ENCODE measurements at regions not wholly inside any gene's neighbourhood (a gene's known extent, or its start where the extent isn't known, plus 50 kb on each side); places are given as distances from the start of the nearest gene placed in this dataset.

DNA sequence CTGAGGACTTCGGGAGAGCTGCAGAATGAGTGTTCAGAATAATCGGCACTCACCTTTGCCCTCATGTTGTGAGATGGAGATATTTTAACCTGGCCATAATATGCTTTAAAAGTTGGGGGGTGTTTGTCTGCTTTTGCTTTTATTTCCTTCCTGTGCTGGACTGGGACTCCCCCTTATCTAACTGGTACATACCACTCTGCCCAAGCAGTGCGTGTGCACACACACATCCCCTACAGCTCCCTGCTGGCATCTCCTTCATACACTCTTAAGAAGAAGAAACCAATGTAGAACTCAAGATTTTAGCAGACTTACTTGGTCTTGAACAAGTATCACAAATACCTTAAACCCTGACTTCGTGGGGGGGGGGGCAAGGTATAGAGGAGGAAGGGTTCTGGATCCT, 146.2 kb upstream of the DMRT1 start:
- no peak for DNase-seq

DNA sequence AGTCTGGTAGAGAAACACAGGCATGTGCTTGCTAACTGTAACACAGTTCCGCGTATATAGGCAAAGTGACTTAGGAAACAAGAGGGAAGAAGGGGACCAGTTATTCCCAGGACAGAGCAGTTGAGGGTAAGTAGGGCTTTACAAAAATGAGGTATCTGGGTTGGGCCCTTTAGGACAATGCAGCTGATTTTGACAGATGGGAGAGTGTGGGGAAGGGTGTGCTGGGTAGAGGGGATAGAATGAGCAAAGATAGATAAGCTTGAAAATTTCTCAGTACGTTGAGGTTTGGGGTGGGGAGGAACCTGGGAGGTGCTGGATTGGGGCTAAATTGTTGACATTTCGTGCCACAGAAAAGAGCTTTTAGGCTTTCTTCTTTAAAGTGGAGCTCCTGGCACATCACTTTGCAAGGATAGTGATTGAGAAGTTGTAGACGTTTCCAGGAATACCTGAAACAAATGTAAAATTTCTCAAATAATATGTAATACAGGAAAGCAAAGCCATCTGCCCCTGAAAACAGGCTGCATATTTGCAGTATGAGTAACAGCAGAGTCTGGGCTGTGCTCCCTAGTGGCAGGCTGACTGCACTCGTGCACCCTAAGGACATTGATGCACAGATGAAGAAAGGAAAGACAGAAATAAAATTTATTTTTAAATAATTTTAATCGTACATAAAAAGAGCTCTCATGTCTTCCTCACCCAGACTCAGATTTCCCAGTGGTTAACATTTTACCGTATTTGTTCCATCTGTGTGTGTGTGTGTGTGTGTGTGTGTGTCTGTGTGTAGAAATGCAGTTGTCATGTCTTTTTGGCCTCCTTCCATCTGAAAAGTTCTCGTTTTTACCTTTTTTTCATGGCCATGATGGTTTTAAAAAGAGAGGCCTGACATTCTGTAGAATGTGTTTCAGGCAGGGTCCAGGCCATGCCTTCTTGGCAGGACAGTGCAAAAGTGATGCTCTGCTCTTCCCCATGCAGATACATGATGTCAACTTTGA, 144.9 kb upstream of the DMRT1 start:
- no peak for DNase-seq

DNA sequence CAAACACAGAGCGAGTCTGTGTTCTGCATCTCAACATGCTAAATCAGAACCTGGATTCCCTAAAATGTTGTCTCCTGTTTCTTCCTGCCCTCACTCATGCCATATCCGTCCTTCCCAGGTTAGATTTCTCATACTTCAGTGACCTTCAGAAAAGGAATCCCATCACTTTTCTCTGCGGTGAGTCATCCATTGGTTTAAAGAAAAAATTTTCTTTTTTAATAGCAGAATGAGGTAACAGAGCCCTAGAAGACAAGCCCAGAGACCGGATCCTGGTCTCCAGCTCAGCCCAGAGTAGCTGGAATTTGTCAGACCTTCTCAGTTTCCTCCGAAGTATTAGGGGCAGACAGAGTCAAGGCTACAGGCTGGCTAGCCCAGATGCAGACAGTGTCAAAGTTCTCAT, 143.2 kb upstream of the DMRT1 start:
- no peak for DNase-seq

DNA sequence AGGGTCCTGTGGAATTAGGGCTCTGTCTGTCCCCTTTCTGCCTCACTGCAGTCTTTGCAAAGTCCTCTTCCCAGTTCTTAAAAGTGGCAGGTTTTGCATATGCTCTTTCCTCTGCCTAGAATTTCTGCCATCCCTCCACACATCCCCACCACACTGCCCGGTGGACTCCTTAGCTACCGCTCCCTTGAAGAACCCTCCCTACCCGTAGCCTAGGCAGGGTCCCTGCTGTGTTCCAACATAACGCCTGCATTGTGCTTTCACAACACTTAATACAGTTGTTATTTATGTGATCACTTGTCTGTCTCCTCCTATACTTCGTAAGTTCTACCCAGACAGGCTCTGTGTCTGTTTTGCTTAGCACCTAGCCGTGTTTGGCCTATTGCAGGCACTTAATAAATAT, 142.5 kb upstream of the DMRT1 start:
- DNase-seq: no peak

DNA sequence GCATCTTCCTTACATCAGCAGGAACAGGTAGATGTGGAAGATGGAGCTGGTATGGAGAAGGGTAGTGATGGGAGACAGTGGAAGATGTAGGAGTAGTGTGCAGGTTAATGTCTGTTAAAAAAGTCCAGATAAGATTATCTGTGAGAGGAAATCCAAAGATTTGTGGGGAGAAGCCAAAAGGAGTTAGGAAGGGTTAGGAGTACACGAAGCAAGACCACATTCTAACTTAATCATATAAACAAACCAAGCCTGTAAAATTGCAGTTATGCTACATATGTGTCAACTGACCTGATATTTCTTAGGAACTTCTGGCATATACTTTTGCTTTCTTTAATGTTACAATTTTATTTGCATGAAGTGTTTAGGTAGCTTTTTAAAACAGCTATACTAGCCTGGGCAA, 142.1 kb upstream of the DMRT1 start:
- no peak for DNase-seq

DNA sequence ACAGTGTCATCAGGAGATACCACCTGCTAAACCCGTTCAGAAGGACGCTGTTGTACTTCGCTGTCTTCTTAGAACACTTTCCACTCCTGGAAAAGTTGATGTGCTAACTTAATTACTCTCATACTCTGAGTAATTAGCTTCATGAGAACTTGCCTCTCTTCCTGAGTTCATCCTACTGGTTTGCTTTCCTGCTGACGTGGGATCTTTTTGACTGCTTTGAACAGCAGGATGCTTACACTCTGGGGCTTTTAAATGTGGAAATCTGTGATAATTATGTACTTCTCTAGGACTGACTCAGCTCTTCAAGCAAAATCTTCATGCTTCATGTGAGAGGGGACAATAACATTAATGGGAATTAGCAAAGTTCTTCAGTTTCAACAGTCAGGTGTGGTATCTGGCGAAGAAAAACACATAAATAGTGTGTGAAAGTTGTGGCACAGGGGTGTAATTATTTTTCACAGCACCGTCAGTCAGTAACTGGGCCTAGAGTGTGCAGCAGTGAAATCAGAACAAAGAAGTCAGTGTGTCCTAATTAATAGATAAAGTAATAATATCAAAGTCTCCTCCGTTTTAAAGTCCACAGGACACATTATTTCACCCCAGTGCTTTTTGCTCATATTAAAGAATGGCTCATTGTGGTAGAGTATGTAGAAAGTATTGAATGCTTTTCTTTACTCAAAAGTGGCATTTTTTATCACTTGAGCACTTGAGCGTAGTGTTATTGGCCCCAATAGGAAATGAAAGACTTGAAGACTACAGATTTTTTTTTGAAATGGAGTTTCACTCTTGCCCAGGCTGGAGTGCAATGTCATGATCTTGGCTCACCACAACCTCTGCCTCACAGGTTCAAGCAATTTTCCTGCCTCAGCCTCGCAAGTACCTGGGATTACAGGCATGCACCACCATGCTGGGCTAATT, 140.9 kb upstream of the DMRT1 start:
- DNase-seq: no peak

DNA sequence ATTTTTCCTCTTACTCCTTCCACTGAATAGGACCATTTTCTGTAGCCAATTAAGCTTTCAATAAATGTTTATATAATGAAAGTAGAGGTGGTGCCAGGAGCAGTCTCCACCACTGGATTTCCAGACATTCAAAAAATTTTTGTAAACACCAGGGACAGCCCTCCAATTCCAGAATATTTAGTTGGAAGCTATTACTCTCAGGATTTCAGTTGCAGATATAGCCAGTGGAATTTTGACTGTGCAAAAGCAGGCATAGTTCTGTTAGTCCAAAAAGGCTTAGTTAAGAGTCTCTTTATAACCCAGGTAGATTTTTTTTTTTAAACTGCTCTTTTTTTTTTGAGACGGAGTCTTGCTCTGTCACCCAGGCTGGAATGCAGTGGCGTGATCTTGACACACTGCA, 138.1 kb upstream of the DMRT1 start:
- no peak for DNase-seq

DNA sequence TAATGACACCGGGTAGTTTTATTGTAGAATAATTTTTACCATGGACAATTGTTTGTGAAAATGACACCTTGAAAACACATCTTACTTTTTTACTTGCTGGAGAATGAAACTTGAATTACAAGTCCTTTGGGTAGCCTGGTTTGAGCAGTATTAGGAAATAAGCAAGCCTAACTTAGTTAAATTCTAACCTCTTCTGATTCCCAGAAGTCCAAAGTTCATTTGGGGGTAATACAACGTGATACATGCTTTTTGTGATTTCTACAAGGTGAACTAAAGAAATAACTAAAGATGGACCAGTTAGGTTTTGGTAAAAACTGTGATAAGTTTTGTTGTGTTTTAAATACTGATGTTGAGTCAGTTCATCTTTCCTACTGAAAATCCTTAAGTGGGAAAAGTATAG, 135.4 kb upstream of the DMRT1 start:
- DNase-seq: no peak

DNA sequence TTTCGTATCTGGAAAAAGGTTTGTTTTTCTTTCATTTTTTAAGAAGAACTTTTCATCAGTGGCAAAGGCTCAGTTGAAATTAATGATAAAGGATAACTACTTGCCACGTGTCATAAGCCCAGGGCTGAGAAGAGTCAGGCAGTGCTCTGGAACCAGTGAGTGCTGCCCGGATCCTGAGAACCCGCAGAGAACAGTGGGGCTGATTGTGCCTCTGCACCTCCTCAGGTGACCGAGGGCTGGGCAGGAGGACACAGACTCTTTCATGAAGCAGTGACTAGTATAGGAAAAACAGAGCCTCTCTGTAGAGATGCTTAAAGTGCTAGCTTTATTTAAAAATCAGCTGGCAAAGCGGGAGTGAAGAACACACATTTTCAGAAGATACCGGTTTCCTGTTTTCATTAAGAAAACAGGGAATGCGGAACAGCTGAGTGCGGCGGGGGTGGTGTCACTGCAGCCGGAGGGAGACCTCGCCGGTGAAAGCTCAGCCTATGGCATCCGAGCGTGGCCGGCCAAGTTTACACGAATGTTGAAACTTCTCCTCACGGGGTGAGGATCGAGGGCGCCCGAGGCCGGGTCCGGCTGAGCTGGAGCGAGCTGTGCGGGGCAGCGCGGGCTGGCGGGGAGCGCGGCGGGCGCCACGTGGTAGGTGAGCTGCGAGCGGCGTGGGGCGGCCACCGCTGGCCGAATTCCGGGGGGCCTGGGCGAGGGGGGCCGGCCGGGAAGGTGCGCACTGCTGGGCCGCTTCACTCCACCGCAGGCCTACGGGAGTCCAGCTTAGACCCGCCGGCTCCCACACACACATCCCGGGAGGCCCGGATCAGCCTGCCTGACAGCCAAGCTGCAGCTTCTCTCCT, 134.7 kb upstream of the DMRT1 start:
- peak; percentile 42 to 58 for DNase-seq

DNA sequence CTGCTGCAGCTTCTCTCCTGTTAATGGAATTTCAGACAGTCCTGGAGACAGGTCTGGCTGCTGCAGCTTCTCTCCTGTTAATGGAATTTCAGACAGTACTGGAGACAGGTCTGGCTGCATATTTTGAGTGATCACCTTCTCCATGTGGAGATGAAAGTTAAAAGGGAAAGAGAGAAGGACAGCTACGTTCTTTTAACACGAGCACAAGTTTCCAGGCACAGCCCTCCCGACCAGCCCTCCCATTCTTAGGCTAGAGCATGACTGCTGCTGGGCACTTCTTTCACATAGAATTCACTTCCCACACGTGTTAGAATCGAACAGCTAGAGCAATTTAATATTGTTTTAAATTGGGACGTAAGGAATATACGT, 133.3 kb upstream of the DMRT1 start:
- no peak for DNase-seq

DNA sequence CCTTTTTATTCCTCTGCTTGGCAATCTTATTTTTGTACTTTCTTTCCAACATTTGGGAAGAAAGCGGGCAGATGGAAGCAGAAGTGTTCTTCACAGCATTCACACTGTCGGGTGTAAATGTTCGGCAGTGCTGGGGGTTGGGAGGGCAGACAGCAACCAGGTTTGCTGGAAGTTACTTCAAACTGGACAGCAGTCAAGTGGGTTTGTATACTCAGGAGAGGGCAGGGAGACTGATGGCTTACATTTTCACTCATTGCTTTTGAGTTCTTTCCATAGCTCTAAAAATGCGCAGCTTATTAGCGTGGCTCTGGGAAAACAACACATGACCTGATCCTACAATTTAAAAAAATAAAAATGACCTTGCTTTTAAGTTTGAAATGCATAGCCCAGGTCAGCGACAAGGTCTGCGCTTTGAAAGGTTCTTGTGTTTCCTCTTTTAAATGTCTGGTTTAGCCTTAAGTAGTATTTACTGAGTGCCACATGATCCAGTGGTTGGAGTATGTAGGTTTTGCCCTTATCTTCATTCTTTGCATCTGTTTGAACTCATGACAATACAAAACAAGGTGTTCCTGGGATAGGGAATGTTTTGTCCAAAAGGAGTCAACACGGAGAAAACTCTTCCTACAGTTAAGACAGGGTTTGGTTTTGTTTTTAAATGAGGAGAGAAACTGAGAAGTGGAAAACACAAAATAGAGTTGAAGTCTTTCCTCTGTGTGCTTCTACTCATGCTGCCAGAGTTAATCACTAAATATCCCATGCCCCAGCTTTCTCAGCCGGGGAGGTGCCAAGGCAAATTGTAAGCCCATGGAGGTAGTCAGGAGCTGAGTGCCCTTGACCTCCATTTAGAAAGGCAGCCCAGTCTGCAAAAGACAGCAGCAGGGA, 132.7 kb upstream of the DMRT1 start:
- DNase-seq: no peak

DNA sequence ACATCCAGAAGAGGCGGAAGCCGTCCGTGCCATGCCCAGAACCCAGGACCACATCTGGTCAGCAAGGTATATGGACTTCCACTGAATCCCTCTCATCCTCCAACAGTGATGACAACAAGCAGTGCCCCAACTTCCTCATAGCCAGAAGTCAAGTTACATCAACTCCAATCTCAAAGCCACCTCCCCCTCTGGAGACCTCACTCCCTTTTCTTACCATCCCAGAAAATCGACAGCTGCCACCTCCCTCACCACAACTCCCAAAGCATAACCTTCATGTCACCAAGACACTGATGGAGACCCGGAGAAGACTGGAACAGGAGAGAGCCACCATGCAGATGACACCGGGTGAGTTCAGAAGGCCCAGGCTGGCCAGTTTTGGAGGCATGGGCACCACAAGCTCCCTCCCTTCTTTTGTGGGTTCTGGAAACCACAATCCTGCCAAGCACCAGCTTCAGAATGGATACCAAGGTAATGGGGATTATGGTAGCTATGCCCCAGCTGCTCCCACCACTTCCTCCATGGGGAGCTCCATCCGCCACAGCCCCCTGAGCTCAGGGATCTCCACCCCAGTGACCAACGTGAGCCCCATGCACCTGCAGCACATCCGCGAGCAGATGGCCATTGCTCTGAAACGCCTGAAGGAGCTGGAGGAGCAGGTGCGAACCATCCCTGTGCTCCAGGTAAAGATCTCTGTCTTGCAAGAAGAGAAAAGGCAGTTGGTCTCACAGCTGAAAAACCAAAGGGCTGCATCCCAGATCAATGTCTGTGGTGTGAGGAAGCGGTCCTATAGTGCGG, 130.3 kb upstream of the DMRT1 start:
- DNase-seq: no peak

DNA sequence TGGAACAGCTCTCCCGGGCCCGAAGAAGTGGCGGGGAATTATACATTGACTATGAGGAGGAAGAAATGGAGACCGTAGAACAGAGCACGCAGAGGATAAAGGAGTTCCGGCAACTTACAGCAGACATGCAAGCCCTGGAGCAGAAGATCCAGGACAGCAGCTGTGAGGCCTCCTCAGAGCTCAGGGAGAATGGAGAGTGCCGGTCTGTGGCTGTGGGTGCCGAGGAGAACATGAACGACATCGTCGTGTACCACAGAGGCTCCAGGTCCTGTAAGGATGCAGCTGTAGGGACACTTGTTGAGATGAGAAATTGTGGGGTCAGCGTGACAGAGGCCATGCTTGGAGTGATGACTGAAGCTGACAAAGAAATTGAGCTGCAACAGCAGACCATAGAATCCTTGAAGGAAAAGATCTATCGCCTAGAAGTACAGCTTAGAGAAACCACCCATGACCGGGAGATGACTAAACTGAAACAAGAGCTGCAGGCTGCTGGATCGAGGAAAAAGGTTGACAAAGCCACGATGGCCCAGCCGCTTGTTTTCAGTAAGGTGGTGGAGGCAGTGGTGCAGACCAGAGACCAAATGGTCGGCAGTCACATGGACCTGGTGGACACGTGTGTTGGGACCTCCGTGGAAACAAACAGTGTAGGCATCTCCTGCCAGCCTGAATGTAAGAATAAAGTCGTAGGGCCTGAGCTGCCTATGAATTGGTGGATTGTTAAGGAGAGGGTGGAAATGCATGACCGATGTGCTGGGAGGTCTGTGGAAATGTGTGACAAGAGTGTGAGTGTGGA, 129.5 kb upstream of the DMRT1 start:
- DNase-seq: no peak

DNA sequence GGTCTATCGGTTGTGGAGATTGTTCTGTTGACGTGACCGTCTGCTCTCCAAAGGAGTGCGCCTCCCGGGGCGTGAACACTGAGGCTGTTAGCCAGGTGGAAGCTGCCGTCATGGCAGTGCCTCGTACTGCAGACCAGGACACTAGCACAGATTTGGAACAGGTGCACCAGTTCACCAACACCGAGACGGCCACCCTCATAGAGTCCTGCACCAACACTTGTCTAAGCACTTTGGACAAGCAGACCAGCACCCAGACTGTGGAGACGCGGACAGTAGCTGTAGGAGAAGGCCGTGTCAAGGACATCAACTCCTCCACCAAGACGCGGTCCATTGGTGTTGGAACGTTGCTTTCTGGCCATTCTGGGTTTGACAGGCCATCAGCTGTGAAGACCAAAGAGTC, 128.9 kb upstream of the DMRT1 start:
- no peak for DNase-seq

DNA sequence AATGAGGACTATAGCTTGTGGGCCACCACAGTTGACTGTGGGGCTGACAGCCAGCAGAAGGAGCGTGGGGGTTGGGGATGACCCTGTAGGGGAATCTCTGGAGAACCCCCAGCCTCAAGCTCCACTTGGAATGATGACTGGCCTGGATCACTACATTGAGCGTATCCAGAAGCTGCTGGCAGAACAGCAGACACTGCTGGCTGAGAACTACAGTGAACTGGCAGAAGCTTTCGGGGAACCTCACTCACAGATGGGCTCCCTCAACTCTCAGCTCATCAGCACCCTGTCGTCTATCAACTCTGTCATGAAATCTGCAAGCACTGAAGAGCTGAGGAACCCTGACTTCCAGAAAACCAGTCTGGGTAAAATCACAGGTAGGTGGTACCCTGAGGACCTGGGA, 128.4 kb upstream of the DMRT1 start:
- DNase-seq: no peak

DNA sequence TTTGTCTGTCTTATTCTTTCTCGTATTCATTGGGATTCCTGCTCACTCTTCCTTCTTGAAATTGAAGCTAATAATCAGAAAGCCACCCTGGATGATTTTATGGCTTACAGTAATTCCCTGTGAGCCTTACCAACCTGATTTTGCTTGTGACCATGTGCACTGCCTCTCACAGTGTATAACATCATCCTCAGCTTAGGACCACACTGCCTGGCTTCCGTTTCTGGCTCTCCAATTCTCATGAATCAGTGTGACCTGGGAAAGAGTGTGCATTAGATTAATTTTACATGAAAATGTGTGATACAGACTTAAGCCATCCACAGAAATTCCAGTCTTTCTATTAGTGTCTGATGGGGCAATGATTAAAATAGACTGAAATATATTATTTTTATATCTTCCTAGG, 126.8 kb upstream of the DMRT1 start:
- DNase-seq: no peak

DNA sequence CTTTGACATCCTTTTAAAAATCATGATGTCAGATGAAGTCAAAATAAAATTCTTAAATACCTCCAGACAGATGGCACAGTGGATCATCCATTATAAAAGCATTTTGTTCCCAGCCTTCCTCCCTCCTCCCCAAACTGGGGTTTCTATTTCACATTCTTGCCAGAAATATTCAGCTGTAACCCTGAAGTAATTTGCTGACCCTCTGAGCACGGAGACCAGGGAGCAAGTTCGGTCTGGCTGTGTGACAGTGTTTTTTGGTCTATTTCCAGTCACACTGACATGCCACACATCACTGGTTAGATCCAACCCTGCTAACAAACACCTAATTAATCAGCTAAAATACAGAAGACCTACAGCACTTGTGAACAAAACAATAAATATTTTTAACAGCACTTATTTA, 126.2 kb upstream of the DMRT1 start:
- no peak for DNase-seq

DNA sequence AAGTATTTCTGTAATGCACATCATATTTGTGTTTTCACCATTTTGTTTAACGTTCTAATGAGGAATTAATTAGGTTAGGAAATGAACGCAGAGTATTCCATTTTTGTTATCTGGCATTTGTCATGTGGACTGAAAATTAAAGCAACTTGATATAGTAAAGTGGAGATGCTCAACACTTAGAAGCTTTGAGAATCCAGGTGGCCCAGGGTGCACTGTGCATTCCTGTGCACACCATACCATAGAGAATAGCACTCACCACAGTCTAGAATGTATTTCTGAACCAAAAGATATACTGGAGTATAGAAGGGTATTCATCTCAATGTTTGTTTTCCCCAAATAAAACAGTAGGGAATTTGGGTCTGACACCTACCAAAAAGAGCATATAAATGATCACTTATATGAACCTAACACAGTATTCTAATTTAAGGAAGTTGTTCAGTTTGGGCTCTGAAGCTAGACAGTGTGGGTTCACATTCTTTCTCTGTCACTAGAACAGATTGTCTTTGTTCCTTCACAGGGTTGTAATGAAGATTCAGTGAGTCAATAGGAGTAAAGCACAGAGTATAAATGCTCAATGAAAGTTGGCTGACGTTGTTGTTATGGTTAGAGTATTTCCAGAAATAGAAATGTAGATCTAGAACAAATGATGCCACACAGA, 125.6 kb upstream of the DMRT1 start:
- no peak for DNase-seq

DNA sequence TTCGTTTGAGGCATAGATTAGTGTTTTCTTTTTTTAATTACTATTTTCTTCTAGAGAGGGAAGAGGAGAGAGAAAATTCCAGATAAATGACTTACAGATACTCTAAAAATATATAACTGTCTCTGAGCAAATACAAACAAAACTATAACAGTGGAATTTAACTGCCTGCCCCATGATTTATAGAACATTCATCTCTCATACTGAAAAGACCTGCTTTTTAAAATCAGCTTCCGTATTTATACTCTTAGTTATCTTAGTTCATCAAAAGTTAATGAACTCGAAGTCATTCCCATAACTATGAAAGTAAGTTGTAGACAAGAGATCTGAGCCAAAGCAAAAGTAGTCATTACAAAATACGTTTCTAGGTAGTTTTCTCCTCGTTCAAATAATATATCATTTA, 123.8 kb upstream of the DMRT1 start:
- no peak for DNase-seq

All from activated CD4-positive, alpha-beta T cell treated with anti-CD3 and anti-CD28 coated beads, Interleukin-2, amount 50 U/mL, for 48 hours (primary cell).